Keratinocyte (primary cell): ENCODE measurements at regions not wholly inside any gene's neighbourhood (a gene's known extent, or its start where the extent isn't known, plus 50 kb on each side); places are given as distances from the start of the nearest gene placed in this dataset.

Experiments used
- EZH2 ChIP-seq: IDR thresholded peaks from one replicate; pipeline ENCODE4 v1.6.1; 2012; ENCODE audit warnings: inconsistent platforms, mild to moderate bottlenecking, low read length, moderate library complexity
- TF ChIP-seq, protein P1 (sequence below), 3 experiments: IDR thresholded peaks in 1 of 3; conservative IDR thresholded peaks in 1 of 3; optimal IDR thresholded peaks in 1 of 3; 2 replicates in 2 of 3; 3 replicates in 1 of 3; pipeline versions ENCODE3 to v1.5.1; 2011; ENCODE audit warnings: low read length in 3 of 3, mild to moderate bottlenecking in 3 of 3, moderate library complexity in 2 of 3, control low read depth in 1 of 3, inconsistent platforms in 1 of 3; ENCODE audit not compliant: insufficient read depth in 2 of 3; ENCODE audit errors: extremely low read depth in 1 of 3

DNA sequence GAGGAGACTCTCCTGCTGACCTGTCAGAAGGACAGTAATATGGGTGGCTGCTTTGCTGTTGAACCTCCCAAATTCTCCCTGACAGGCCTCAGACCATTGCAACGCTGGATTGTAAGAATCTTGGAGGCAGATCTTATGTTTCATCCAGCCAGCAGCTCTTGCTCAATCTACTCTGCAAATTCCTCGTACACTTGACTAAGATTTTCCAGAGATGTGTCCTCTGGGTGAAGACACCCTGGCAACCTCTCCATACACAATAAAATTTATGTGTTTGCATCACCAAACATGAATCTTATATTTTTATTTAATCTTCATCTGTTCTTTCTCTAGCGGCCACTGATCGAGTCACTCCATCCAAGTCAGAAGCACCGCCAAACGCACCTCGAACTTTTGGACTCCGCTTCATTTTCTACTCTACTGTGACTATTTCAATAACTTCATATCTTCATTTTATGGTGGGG lies 623.1 kb downstream of the ACTR3B start:
- TF ChIP-seq, protein P1, sequence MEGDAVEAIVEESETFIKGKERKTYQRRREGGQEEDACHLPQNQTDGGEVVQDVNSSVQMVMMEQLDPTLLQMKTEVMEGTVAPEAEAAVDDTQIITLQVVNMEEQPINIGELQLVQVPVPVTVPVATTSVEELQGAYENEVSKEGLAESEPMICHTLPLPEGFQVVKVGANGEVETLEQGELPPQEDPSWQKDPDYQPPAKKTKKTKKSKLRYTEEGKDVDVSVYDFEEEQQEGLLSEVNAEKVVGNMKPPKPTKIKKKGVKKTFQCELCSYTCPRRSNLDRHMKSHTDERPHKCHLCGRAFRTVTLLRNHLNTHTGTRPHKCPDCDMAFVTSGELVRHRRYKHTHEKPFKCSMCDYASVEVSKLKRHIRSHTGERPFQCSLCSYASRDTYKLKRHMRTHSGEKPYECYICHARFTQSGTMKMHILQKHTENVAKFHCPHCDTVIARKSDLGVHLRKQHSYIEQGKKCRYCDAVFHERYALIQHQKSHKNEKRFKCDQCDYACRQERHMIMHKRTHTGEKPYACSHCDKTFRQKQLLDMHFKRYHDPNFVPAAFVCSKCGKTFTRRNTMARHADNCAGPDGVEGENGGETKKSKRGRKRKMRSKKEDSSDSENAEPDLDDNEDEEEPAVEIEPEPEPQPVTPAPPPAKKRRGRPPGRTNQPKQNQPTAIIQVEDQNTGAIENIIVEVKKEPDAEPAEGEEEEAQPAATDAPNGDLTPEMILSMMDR (optimal IDR thresholded peaks at IDR 0.05 in 1 of 3, IDR thresholded peaks at IDR 0.05 in 1 of 3, conservative IDR thresholded peaks at IDR 0.05 in 1 of 3; ENCODE audit: extremely low read depth in 1 of 3, insufficient read depth in 2 of 3, low read length in 3 of 3), result no peak
- TF ChIP-seq EZH2, result no peak
